B cell (primary cell): ENCODE measurements at regions not wholly inside any gene's neighbourhood (a gene's known extent, or its start where the extent isn't known, plus 50 kb on each side); places are given as distances from the start of the nearest gene placed in this dataset.

Experiments
- CTCF ChIP-seq: fragments of 200-600 bp; IDR thresholded peaks from one replicate; pipeline ENCODE4 v1.8.0; 2022; ENCODE audit warnings: antibody characterized with exemption, mild to moderate bottlenecking
- EZH2 ChIP-seq: IDR thresholded peaks from 2 replicates; pipeline ENCODE4 v1.6.1; 2012; ENCODE audit warnings: borderline replicate concordance, low read depth, mild to moderate bottlenecking, moderate library complexity, low read length; ENCODE audit not compliant: insufficient read depth, poor library complexity, severe bottlenecking

- TF ChIP-seq CTCF (no peak), EZH2 (no peak)
These were observed 893.4 kb downstream of the C6orf118 start for GRCh38 chr6:164415832-164416563.
